Astrocyte of the spinal cord (primary cell): ENCODE measurements at regions not wholly inside any gene's neighbourhood (a gene's known extent, or its start where the extent isn't known, plus 50 kb on each side); places are given as distances from the start of the nearest gene placed in this dataset.

Experiments used
- DNase-seq: peaks from one replicate; pipeline ENCODE4 v3.0.0; 2011; ENCODE audit warnings: low read depth, low spot score
- H3K4me3 ChIP-seq: 2 replicates; pipeline ENCODE4 v1.5.1; 2011; ENCODE audit warnings: low read depth, mild to moderate bottlenecking, low read length, moderate library complexity
- CTCF ChIP-seq: IDR thresholded peaks from 2 replicates; pipeline ENCODE4 v1.5.1; 2012; ENCODE audit warnings: low read depth, mild to moderate bottlenecking, low read length, inconsistent platforms
- in situ Hi-C: cut with HindIII; loops from 2 replicates; pipeline ENCODE4 v1.10.0; 2017; ENCODE audit warnings: low sequenced_read_pairs

- in situ Hi-C loops = no loop called here
- no peak for DNase-seq
- H3K4me3 ChIP-seq = no peak overlapping the region
- no peak for TF ChIP-seq CTCF
Observed at GRCh38 chr2:59851836-59852475, 701.5 kb downstream of the BCL11A start.

- no peak for DNase-seq
- no peak for TF ChIP-seq CTCF
- in situ Hi-C loops = no loop called here
- H3K4me3 ChIP-seq = no peak overlapping the region
Observed at GRCh38 chr2:59850554-59850953, 702.9 kb downstream of the BCL11A start.

GRCh38 chr2:59833941-59834340, 719.5 kb downstream of the BCL11A start:
- no peak for DNase-seq
- in situ Hi-C loops = no loop called here
- H3K4me3 ChIP-seq = no peak overlapping the region
- no peak for TF ChIP-seq CTCF

- TF ChIP-seq CTCF = no peak
- H3K4me3 ChIP-seq = no peak overlapping the region
- in situ Hi-C loops = no loop called here
Observed at GRCh38 chr2:59830601-59831000, 722.9 kb downstream of the BCL11A start.

GRCh38 chr2:59827677-59828076, 725.8 kb downstream of the BCL11A start:
- no peak for DNase-seq
- TF ChIP-seq CTCF = no peak
- no peak overlapping the region for H3K4me3 ChIP-seq
- in situ Hi-C loops = no loop called here

More at GRCh38 chr2:59830601-59831000, 722.9 kb downstream of the BCL11A start:
- DNase-seq = no peak

- in situ Hi-C loops = no loop called here
- no peak overlapping the region for H3K4me3 ChIP-seq
- no peak for TF ChIP-seq CTCF
- DNase-seq = no peak
Observed at GRCh38 chr2:59826177-59826576, 727.3 kb downstream of the BCL11A start.

- in situ Hi-C loops = no loop called here
- no peak for DNase-seq
- no peak for TF ChIP-seq CTCF
- H3K4me3 ChIP-seq = no peak overlapping the region
Observed at GRCh38 chr2:59824314-59824713, 729.1 kb downstream of the BCL11A start.
